ENCODE measurements at regions not wholly inside any gene's neighbourhood (a gene's known extent, or its start where the extent isn't known, plus 50 kb on each side); places are given as distances from the start of the nearest gene placed in this dataset.

DNA sequence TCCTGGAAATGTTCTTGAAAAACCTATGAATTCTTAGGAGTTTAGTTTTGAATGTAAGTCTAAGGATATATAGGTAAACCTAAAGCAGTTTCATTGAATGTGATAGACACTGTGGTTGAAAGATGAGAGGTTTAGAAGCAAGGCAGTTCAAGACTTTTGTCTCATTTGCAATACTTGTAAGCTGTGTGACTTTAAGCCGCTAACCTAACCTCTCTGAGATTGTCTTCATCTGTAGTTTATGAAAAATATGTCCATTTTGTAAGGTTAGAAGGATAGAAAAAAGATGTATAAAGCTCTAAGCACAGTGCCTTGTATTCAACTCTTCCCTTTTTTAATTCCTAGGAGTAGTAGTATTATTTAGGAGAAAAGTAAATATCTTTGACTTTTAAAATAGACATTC lies 306.6 kb upstream of the ARRDC4 start:
- Mint-ChIP-seq H3K36me3 (ENCODE audit: insufficient read depth, unreplicated experiment) (no peaks in the 10 kb centered on the region), H3K4me1 (ENCODE audit: low read depth, unreplicated experiment) (no peaks in the 10 kb centered on the region), H3K27ac (ENCODE audit: unreplicated experiment) (no peak overlapping the region), H3K9me3 (ENCODE audit: unreplicated experiment) (no peaks in the 10 kb centered on the region), H3K27me3 (ENCODE audit: insufficient read depth, unreplicated experiment) (peaks cover 17% of the 10 kb centered on the region), H3K4me3 (ENCODE audit: unreplicated experiment) (no peak overlapping the region)
- Histone ChIP-seq H3K4me1 (no peaks in the 10 kb centered on the region), H3K9me3 (no peaks in the 10 kb centered on the region), H3K36me3 (ENCODE audit: control insufficient read depth, insufficient read depth, low read length) (no peaks in the 10 kb centered on the region), H3K4me3 (ENCODE audit: low read depth, low read length) (no peak overlapping the region), H3K27me3 (replicated peaks; ENCODE audit: control insufficient read depth, insufficient read depth, low read length) (no peaks in the 10 kb centered on the region)
- BruUV-seq (replicated peaks) = no TSS peak
- ChIA-PET POLR2A (no interaction called here), CTCF (no interaction called here)
- no peak for DNase-seq
- intact Hi-C loops (cut with micrococcal nuclease; ENCODE audit: unreplicated experiment) = no loop called here
- TF ChIP-seq, protein P1, sequence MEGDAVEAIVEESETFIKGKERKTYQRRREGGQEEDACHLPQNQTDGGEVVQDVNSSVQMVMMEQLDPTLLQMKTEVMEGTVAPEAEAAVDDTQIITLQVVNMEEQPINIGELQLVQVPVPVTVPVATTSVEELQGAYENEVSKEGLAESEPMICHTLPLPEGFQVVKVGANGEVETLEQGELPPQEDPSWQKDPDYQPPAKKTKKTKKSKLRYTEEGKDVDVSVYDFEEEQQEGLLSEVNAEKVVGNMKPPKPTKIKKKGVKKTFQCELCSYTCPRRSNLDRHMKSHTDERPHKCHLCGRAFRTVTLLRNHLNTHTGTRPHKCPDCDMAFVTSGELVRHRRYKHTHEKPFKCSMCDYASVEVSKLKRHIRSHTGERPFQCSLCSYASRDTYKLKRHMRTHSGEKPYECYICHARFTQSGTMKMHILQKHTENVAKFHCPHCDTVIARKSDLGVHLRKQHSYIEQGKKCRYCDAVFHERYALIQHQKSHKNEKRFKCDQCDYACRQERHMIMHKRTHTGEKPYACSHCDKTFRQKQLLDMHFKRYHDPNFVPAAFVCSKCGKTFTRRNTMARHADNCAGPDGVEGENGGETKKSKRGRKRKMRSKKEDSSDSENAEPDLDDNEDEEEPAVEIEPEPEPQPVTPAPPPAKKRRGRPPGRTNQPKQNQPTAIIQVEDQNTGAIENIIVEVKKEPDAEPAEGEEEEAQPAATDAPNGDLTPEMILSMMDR (IDR thresholded peaks at IDR 0.05; ENCODE audit: insufficient read depth in 1 of 2, low read depth in 1 of 2, low read length in 1 of 2, severe bottlenecking in 1 of 2, unreplicated experiment in 1 of 2) = no peak

DNA sequence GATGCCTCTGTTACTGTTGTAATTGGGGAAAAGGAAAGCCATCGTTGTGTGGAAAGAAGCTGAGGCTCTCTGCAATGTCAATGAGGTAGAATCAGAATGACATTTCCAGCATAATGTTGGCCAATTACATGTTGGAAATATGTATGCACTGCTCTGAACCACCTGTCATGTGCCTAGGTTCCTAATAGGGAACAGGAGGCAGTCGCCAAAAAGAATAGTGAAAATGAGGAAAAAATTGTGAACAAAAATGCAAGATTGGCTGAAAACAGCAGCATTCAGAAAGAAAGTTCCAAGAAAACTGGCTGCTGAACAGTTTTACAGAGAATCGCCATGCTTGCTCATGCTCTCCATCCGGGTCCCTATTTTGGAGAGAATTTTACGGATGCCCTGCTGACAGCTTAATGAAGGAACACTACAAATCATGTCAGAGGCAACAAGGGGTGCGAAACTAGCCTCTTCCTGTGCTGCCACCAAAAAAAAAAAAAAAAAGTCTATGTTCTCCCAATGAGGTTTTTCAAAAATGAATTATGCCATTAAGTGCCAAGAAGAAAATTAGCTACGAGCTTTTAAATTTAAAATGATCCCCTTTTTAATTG lies 305.9 kb upstream of the ARRDC4 start:
- H3K9me3 ChIP-seq = no peaks in the 10 kb centered on the region

DNA sequence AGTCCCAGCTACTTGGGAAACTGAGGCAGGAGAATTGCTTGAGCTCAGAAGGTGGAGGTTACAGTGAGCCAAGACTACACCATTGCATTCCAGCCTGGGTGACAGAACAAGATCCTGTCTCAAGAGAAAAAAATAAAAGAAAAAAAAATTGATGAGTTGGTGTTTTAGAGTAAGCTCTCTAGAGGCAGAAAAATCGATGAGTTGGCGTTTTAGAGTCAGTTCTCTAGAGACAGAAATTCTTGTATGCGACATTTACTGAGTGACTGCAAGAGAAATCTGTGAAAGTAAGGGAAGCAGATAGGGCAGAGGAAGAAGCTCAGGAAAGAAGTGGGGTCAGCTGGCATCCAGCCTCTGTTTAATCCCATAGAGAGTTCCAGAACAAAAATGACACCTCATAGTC lies 298.7 kb upstream of the ARRDC4 start:
- BruUV-seq (replicated peaks) = no TSS peak
- Histone ChIP-seq H3K36me3 (ENCODE audit: control insufficient read depth, insufficient read depth, low read length) (no peaks in the 10 kb centered on the region), H3K4me1 (no peaks in the 10 kb centered on the region), H3K27me3 (replicated peaks; ENCODE audit: control insufficient read depth, insufficient read depth, low read length) (no peaks in the 10 kb centered on the region), H3K4me3 (ENCODE audit: low read depth, low read length) (no peak overlapping the region), H3K9me3 (no peaks in the 10 kb centered on the region)
- CTCF ChIA-PET = no interaction called here
- DNase-seq = no peak
- H3K9me3 Mint-ChIP-seq (ENCODE audit: unreplicated experiment) = no peaks in the 10 kb centered on the region
- no peak overlapping the region for H3K4me3 Mint-ChIP-seq (ENCODE audit: unreplicated experiment)
- TF ChIP-seq, protein P1 (IDR thresholded peaks at IDR 0.05; ENCODE audit: insufficient read depth in 1 of 2, low read depth in 1 of 2, low read length in 1 of 2, severe bottlenecking in 1 of 2, unreplicated experiment in 1 of 2) = no peak
- intact Hi-C loops (cut with micrococcal nuclease; ENCODE audit: unreplicated experiment) = no loop called here
- no peak overlapping the region for H3K27ac Mint-ChIP-seq (ENCODE audit: unreplicated experiment)
- no peaks in the 10 kb centered on the region for H3K27me3 Mint-ChIP-seq (ENCODE audit: insufficient read depth, unreplicated experiment)
- no peaks in the 10 kb centered on the region for H3K36me3 Mint-ChIP-seq (ENCODE audit: insufficient read depth, unreplicated experiment)
- no peaks in the 10 kb centered on the region for H3K4me1 Mint-ChIP-seq (ENCODE audit: low read depth, unreplicated experiment)
- POLR2A ChIA-PET = no interaction called here

More for the DNA sequence above, 305.9 kb upstream of the ARRDC4 start:
- TF ChIP-seq, protein P1 (IDR thresholded peaks at IDR 0.05; ENCODE audit: insufficient read depth in 1 of 2, low read depth in 1 of 2, low read length in 1 of 2, severe bottlenecking in 1 of 2, unreplicated experiment in 1 of 2) = no peak
- Mint-ChIP-seq H3K9me3 (ENCODE audit: unreplicated experiment) (no peaks in the 10 kb centered on the region), H3K27me3 (ENCODE audit: insufficient read depth, unreplicated experiment) (peaks cover 17% of the 10 kb centered on the region), H3K4me3 (ENCODE audit: unreplicated experiment) (no peak overlapping the region), H3K4me1 (ENCODE audit: low read depth, unreplicated experiment) (no peaks in the 10 kb centered on the region), H3K27ac (ENCODE audit: unreplicated experiment) (no peak overlapping the region), H3K36me3 (ENCODE audit: insufficient read depth, unreplicated experiment) (no peaks in the 10 kb centered on the region)
- no TSS peak for BruUV-seq (replicated peaks)
- ChIA-PET POLR2A (no interaction called here), CTCF (no interaction called here)
- no peaks in the 10 kb centered on the region for H3K4me1 ChIP-seq
- no peaks in the 10 kb centered on the region for H3K27me3 ChIP-seq (replicated peaks; ENCODE audit: control insufficient read depth, insufficient read depth, low read length)
- no peaks in the 10 kb centered on the region for H3K36me3 ChIP-seq (ENCODE audit: control insufficient read depth, insufficient read depth, low read length)
- no peak overlapping the region for H3K4me3 ChIP-seq (ENCODE audit: low read depth, low read length)
- intact Hi-C loops (cut with micrococcal nuclease; ENCODE audit: unreplicated experiment) = no loop called here
- DNase-seq = no peak
